Naive thymus-derived CD8-positive, alpha-beta T cell (primary cell): ENCODE measurements at regions not wholly inside any gene's neighbourhood (a gene's known extent, or its start where the extent isn't known, plus 50 kb on each side); places are given as distances from the start of the nearest gene placed in this dataset.

Experiments used
- ATAC-seq, 2 donors: fragments of 150-1000 bp; cut with Tn5 transposase in 1 of 2; sonication (Bioruptor Pico), chemical (Tn5 transposase) in 1 of 2; 1 replicate in 1 of 2; 2 replicates in 1 of 2; pipeline ENCODE4 v1.10.0; 2021; ENCODE audit warnings: mild to moderate bottlenecking in 2 of 2, moderate library complexity in 2 of 2
- POLR2A ChIA-PET: fragments of 350-600 bp; sonication (Branson Sonifier 250); formaldehyde crosslinking; loops from one replicate; lab custom pipeline; 2021; ENCODE audit warnings: antibody characterized with exemption; lab: Charles Lee
- DNase-seq, 10 donors: peaks; one replicate each; pipeline versions ENCODE4 v3.0.0 to v3.0.0-alpha.2; 2020 to 2022
- H3K27ac Mint-ChIP-seq, 10 donors: one replicate each; pipeline ENCODE4 v1.8.0; 2020 to 2022; ENCODE audit warnings: mild to moderate bottlenecking in 10 of 10, mixed read lengths in 10 of 10, moderate library complexity in 4 of 10, inconsistent platforms in 1 of 10
- H3K27me3 Mint-ChIP-seq, 5 donors: one replicate each; pipeline ENCODE4 v1.8.0; 2021 to 2022; ENCODE audit warnings: mixed read lengths in 5 of 5
- H3K36me3 Mint-ChIP-seq, 3 donors: one replicate each; pipeline ENCODE4 v1.8.0; 2020 to 2022; ENCODE audit warnings: mixed read lengths in 3 of 3, mild to moderate bottlenecking in 2 of 3, inconsistent platforms in 1 of 3
- H3K4me1 Mint-ChIP-seq, 4 donors: one replicate each; pipeline ENCODE4 v1.8.0; 2021 to 2022; ENCODE audit warnings: mixed read lengths in 4 of 4
- H3K4me3 Mint-ChIP-seq, 10 donors: one replicate each; pipeline ENCODE4 v1.8.0; 2020 to 2022; ENCODE audit warnings: mild to moderate bottlenecking in 10 of 10, mixed read lengths in 10 of 10, moderate library complexity in 6 of 10, inconsistent platforms in 1 of 10
- H3K9me3 Mint-ChIP-seq, 9 donors: one replicate each; pipeline ENCODE4 v1.8.0; 2020 to 2022; ENCODE audit warnings: mixed read lengths in 9 of 9, mild to moderate bottlenecking in 3 of 9, inconsistent platforms in 1 of 9, moderate library complexity in 1 of 9

DNA sequence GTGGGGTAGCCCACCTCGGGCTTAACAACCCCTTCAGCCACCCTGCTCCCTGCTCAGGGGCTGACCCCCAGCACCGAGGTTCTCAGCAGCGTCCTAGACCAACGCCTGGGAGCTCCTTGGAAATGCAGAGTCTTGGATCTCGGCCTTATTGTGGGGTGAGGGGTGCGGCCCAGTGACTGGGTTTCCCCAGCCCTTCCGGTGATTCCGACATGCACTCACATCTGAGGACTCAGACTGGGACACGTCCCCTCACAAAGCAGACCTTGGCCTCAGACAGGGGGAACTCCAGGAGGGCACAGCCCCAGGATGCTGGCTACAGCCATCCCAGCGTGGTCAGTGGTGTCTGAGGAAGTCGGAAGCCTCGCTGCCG lies 117.7 kb downstream of the RFLNA start:
- no peak for ATAC-seq

DNA sequence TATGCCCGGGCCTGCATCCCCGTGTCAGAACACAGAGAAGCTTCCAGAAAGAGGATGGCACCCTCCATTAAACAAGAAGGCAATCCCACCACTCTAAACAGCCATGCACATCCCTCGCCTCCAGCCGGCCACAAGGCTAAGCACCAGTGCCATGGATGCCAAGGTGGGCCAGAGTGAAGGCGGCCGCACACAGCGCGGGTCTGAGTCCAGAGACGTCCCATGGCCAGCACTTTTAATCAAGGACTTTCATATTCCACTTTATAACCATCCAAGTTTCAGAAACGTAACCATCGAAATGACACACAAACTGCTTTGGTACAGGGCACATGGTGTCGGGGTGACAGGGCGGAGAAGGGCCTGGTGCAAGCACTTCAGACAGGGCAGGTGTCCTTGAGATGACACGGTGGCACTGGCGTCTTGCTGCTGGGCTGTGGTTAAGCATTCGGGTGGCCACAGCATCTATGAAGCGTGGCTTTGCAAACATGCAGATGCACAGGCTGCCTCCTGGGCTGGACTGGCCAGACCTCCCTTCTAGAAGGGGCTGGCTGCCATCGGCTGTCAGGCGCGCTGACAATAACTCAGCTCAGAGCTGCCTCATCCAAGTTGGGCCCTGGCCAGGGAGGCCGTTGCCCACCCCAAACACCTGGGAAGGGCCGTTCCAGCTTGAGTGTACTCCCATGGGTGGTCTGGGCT lies 117.2 kb downstream of the RFLNA start:
- Mint-ChIP-seq H3K27ac (peak overlapping the region in 1 of 10 donors; percentile 50), H3K36me3 (peaks cover 0 to 35% (median 2%) of the 10 kb centered on the region in 3 donors), H3K4me1 (peaks cover 0 to 17% (median 2%) of the 10 kb centered on the region in 4 donors), H3K4me3 (no peak overlapping the region), H3K27me3 (no peaks in the 10 kb centered on the region), H3K9me3 (no peaks in the 10 kb centered on the region)
- no peak for DNase-seq
- POLR2A ChIA-PET: no interaction called here
- no peak for ATAC-seq

More for the DNA sequence above, 117.7 kb downstream of the RFLNA start:
- Mint-ChIP-seq H3K27me3 (no peaks in the 10 kb centered on the region), H3K36me3 (peaks cover 0 to 35% (median 7%) of the 10 kb centered on the region in 3 donors), H3K27ac (no peak overlapping the region), H3K4me3 (no peak overlapping the region), H3K9me3 (no peaks in the 10 kb centered on the region), H3K4me1 (peaks cover 0 to 17% (median 2%) of the 10 kb centered on the region in 4 donors)
- POLR2A ChIA-PET: no interaction called here
- DNase-seq: no peak

DNA sequence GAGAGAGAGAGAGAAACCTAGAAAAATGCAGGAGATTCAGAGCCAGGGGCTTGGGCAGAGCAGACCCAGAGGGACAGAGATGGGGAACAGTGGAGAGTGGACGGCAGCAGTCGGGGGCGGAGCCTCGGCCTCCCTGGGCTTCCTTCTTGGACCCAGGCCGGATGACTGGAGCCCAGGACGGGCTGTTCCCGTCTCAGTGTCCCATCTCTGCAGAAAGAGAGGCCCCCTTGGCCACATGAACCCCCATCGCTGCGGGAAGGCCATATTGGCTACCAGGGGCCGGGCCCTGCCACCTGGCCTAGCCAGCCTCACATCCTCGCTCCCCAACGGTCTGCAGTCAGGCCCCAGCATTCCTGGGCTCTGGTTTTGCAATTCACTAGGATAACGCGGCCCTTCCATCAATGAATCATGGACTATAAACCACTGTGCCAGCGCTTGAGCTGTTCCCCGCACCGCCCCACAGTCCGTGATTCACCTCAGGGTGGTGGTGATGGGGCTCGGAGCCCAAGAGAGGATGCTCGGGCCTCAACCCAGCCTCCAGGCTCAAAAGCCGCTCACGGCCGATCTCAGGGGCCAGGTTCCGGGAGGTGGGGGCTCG lies 116.5 kb downstream of the RFLNA start:
- Mint-ChIP-seq H3K27ac (peak overlapping the region in 3 of 10 donors; percentile 31 to 76 (median 40)), H3K4me3 (no peak overlapping the region), H3K4me1 (peaks cover 0 to 18% (median 3%) of the 10 kb centered on the region in 4 donors), H3K9me3 (no peaks in the 10 kb centered on the region), H3K36me3 (peaks cover 0 to 35% (median 5%) of the 10 kb centered on the region in 3 donors), H3K27me3 (no peaks in the 10 kb centered on the region)
- POLR2A ChIA-PET: no interaction called here
- ATAC-seq: no peak
- no peak for DNase-seq

DNA sequence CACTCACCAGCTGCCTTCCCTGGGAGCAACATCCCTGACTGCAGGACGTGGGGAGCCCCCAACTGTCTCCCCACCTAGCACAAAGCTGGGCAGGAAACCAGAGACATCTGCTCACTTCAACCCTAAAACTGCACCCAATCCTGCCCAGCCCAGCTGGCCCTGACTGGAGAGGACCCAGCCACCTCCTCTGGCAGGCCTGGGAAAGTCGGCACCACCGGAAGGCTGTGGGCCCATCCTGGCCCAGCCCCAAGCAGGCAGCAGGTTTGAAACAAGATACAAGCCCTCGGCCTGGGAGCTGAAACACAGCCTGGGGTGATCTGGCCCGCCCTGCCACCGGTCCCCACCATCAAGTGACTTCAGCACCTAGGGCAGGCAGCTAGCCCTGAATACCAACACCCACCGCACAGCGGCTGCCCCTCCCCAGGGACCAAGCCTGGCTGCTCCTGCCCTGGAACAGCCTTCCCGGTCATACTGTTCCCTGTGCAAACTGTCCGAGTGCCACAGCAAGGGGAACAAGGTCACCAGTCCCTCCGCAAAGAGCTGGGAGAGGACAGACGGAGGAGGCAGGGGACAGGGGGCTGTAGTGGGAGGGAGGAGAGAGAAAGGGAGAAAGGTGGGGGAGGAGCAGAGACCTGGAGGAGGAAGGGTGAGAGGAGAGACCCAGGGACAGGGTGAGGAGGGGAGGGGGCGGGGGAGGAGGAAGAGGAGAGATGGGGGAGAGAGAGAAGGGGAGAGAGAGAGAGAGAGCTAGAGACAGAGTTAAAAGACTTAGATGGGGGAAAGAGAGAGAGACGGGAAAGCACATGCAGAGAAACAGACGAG lies 115.7 kb downstream of the RFLNA start:
- no peak overlapping the region for H3K4me3 Mint-ChIP-seq
- no peaks in the 10 kb centered on the region for H3K27me3 Mint-ChIP-seq
- peak overlapping the region in 3 of 10 donors; percentile 4 to 40 (median 31) for H3K27ac Mint-ChIP-seq
- DNase-seq (no peak), ATAC-seq (no peak)
- peaks cover 0 to 16% (median 3%) of the 10 kb centered on the region in 4 donors for H3K4me1 Mint-ChIP-seq
- POLR2A ChIA-PET: no interaction called here
- H3K36me3 Mint-ChIP-seq: peaks cover 0 to 31% (median 5%) of the 10 kb centered on the region in 3 donors
- H3K9me3 Mint-ChIP-seq: no peaks in the 10 kb centered on the region

DNA sequence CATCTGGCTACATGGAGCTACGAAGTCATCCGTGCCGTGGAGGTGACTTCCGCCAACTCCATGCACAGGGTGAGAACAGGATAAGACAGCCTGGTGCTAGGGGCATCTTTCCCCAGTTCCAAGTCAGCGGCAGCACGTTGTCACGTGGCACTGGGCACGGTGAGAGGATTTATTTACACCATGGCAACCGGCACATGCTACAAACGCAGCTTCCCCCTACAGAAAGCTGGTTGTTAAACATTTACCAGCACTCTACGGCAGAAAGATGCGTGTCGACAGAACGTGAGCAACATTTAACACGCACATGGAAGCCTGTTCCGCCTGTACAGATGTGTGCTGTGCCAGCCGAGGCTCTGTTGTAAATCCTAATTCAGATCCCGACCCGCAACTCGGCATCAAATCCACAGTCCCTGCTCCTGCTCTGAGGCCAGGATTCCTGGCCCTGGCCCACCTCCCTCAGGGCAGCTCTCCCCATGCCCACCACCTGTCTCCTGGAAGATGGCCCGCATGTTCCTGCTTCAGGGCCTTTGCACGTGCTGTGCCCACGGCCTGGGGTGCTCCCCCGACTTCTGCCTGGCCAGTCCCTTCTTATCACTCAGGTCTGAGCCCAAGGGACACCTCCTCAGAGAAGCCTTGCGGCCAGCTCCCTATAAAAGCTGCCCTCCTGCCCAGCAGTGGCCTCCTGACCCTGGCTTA lies 114.1 kb downstream of the RFLNA start:
- H3K9me3 Mint-ChIP-seq: no peaks in the 10 kb centered on the region
- DNase-seq: no peak
- H3K4me3 Mint-ChIP-seq: no peak overlapping the region
- ATAC-seq: no peak
- peaks cover 0 to 30% (median 5%) of the 10 kb centered on the region in 3 donors for H3K36me3 Mint-ChIP-seq
- no peak overlapping the region for H3K27ac Mint-ChIP-seq
- H3K27me3 Mint-ChIP-seq: no peaks in the 10 kb centered on the region
- POLR2A ChIA-PET: no interaction called here
- H3K4me1 Mint-ChIP-seq: peaks cover 0 to 13% (median 2%) of the 10 kb centered on the region in 4 donors

DNA sequence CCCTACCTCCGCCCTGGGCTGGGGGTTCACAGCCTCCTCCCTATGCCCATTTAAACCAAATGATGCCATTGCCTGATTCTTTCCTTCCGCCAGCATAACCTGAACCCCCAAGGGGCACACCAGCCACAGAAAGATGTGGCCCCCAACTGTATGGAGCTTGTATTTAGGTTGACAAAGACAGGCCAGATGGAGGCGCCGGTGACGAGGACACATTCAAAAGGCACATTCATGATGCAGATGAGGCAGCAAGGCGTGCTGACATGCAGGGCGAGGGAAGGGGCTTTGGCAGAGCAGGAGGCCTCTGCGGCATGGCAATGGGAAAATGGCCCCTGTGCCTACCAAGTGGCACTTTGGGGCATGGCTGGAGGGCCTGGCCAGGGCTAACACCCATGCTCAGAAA lies 112.2 kb downstream of the RFLNA start:
- ATAC-seq (no peak), DNase-seq (no peak)
- peaks cover 0 to 13% (median 3%) of the 10 kb centered on the region in 4 donors for H3K4me1 Mint-ChIP-seq
- H3K9me3 Mint-ChIP-seq: no peaks in the 10 kb centered on the region
- peak overlapping the region in 6 of 10 donors; percentile 35 to 77 (median 42) for H3K27ac Mint-ChIP-seq
- peaks cover 0 to 33% (median 5%) of the 10 kb centered on the region in 3 donors for H3K36me3 Mint-ChIP-seq
- no peaks in the 10 kb centered on the region for H3K27me3 Mint-ChIP-seq
- no peak overlapping the region for H3K4me3 Mint-ChIP-seq
- POLR2A ChIA-PET: no interaction called here

DNA sequence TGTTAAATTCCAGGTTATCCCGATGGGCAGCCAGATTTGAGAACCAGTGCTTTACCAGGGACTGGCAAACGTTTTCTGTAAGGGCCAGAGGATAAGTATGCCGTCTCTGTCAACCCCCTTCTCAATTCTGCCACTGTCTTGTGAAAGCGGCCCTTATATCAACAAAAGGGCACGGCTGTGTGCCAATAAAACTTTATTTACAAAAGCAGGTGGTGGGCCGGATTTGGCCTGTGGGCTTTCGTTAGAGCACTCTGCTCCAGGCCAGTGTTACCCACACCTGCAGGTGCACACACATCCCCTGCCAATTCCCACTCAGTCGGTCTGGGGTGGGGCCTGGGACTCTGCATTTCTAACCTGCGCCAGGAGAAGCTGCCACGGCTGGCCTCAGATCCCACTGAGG lies 111.2 kb downstream of the RFLNA start:
- no peak overlapping the region for H3K27ac Mint-ChIP-seq

DNA sequence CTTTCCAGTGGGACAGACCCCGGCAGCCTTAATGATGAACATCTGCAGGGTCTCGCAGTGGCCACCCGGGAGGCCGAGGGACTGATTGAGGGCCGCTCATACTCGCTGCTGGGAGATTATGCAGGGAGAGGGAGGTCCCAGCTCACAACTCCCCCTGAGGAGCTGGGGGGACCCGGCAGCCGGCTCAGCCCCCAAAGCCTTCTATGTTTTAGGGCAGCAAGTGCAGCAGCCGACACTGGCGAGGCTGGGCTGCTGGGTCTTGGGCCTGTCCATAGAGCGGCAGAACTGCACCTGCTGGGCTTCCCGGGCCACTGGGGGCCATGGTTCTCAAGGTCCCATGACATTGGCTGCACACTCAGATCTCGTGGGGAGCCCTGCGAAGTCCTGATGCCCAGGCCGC lies 110.7 kb downstream of the RFLNA start:
- POLR2A ChIA-PET: no interaction called here
- H3K27me3 Mint-ChIP-seq: no peaks in the 10 kb centered on the region
- H3K27ac Mint-ChIP-seq: no peak overlapping the region
- peaks cover 0 to 43% (median 9%) of the 10 kb centered on the region in 3 donors for H3K36me3 Mint-ChIP-seq
- no peak for DNase-seq
- no peak for ATAC-seq
- no peaks in the 10 kb centered on the region for H3K9me3 Mint-ChIP-seq
- peaks cover 0 to 11% (median 2%) of the 10 kb centered on the region in 4 donors for H3K4me1 Mint-ChIP-seq
- H3K4me3 Mint-ChIP-seq: no peak overlapping the region

More for the DNA sequence above, 111.2 kb downstream of the RFLNA start:
- H3K4me1 Mint-ChIP-seq: peaks cover 0 to 13% (median 3%) of the 10 kb centered on the region in 4 donors
- H3K36me3 Mint-ChIP-seq: peaks cover 0 to 40% (median 9%) of the 10 kb centered on the region in 3 donors
- POLR2A ChIA-PET: no interaction called here
- no peak overlapping the region for H3K4me3 Mint-ChIP-seq
- no peaks in the 10 kb centered on the region for H3K9me3 Mint-ChIP-seq
- DNase-seq (no peak), ATAC-seq (no peak)
- no peaks in the 10 kb centered on the region for H3K27me3 Mint-ChIP-seq

DNA sequence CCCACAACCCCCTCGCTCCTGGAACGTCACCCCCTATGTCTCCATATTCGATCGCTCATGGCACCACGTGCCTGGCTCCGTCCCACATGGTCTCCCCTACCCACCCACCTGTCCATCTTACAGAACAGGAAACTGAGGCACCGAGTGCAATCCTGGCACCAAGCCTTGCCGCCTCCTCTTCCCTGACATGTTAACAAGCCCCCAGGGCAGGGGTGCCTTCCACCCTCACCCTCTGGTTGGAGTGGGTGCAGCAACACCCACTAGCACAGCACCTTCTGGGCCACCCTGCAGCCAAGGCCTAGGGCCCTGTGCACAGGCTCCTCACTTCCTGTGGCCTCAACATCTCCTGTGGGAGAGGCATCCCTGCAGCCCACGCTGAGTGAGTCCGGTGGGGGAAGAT lies 110.3 kb downstream of the RFLNA start:
- H3K9me3 Mint-ChIP-seq: no peaks in the 10 kb centered on the region
- H3K27ac Mint-ChIP-seq: peak overlapping the region in 3 of 10 donors; percentile 3 to 74 (median 34)
- POLR2A ChIA-PET: no interaction called here
- ATAC-seq (no peak), DNase-seq (no peak)
- peaks cover 0 to 47% (median 9%) of the 10 kb centered on the region in 3 donors for H3K36me3 Mint-ChIP-seq
- peaks cover 0 to 11% (median 3%) of the 10 kb centered on the region in 4 donors for H3K4me1 Mint-ChIP-seq
- no peak overlapping the region for H3K4me3 Mint-ChIP-seq
- no peaks in the 10 kb centered on the region for H3K27me3 Mint-ChIP-seq

DNA sequence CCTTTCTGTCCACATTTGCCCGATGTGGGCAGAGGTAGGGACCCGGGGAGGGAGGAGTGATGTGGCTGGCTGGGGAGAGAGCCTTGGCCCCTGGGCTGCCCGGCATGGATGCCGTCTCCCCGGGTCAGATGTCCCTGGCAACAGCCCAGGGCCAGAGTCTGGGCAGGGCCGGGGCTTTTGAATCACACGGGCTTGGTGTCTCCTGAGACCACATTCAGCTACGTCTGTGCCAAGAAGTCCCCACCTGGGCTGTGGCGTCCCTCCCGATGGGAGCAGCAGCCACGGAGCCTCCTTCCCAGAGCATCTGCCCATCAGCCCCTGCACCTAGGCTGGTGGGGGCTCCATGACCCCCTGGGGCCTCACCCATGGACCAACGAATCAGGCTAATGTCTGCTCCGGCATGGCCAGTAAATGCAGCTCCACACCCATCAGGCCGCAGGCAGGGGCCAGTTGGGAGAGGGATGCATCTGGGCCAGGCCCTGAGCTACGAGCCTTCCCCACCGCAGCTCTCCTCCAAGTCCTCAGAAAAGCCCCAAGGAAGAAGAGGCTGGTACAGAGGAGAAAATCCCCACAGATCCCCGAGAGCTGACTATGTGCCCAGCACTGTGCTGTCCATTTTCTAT lies 109.4 kb downstream of the RFLNA start:
- Mint-ChIP-seq H3K27me3 (no peaks in the 10 kb centered on the region), H3K27ac (peak overlapping the region in 1 of 10 donors; percentile 9), H3K4me3 (no peak overlapping the region)

DNA sequence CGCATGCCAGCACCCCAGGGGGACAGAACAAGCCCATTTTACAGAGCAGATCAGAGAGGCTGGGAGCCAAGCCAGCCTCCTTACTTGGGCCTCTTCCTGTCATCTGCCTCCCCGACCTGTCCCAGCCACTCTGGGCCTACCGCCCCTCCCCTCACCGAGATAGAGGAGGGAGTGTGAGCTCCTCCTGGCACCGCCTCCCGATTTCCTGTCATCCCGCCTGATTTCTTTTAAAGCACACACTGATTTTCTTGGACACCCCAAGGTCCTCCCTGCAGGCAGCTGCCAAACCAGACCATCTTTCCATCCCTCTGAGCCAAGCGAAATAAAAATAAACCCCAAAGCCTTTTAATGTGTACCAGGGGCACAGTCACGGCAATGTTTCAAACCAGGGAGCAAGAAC lies 108.4 kb downstream of the RFLNA start:
- H3K27ac Mint-ChIP-seq: peak overlapping the region in 4 of 10 donors; percentile 5 to 82 (median 26)
- H3K9me3 Mint-ChIP-seq: no peaks in the 10 kb centered on the region
- H3K27me3 Mint-ChIP-seq: no peaks in the 10 kb centered on the region
- peaks cover 0 to 39% (median 9%) of the 10 kb centered on the region in 3 donors for H3K36me3 Mint-ChIP-seq
- DNase-seq: no peak
- ATAC-seq: no peak
- POLR2A ChIA-PET: no interaction called here
- H3K4me3 Mint-ChIP-seq: no peak overlapping the region
- H3K4me1 Mint-ChIP-seq: peaks cover 0 to 10% (median 3%) of the 10 kb centered on the region in 4 donors

More for the DNA sequence above, 109.4 kb downstream of the RFLNA start:
- Mint-ChIP-seq H3K9me3 (no peaks in the 10 kb centered on the region), H3K4me1 (peaks cover 0 to 10% (median 4%) of the 10 kb centered on the region in 4 donors), H3K36me3 (peaks cover 0 to 42% (median 9%) of the 10 kb centered on the region in 3 donors)
- no peak for ATAC-seq
- DNase-seq: no peak
- POLR2A ChIA-PET: no interaction called here
